B cell (primary cell): ENCODE measurements at regions not wholly inside any gene's neighbourhood (a gene's known extent, or its start where the extent isn't known, plus 50 kb on each side); places are given as distances from the start of the nearest gene placed in this dataset.

ENCODE experiments used
- ATAC-seq: fragments of 200-7000 bp; cut with Tn5 transposase; one replicate; pipeline ENCODE4 v1.10.0; 2021; ENCODE audit warnings: low read depth, mild to moderate bottlenecking, moderate number of reproducible peaks, moderate library complexity
- CTCF ChIA-PET: fragments of 350-600 bp; sonication (Branson Sonifier 250); formaldehyde crosslinking; loops from one replicate; lab custom pipeline; 2021; ENCODE audit warnings: antibody characterized with exemption, inconsistent platforms; lab: Charles Lee
- POLR2A ChIA-PET: fragments of 350-600 bp; sonication (Branson Sonifier 250); formaldehyde crosslinking; loops from one replicate; lab custom pipeline; 2021; ENCODE audit warnings: antibody characterized with exemption; lab: Charles Lee
- DNase-seq: peaks from one replicate; pipeline ENCODE4 v3.0.0; 2013
- H2AFZ ChIP-seq: 2 replicates; pipeline ENCODE4 v1.6.1; 2012; ENCODE audit warnings: mild to moderate bottlenecking, low read depth, low read length; ENCODE audit not compliant: insufficient read depth, poor library complexity, severe bottlenecking
- H3K27ac ChIP-seq, 2 donors: 1 replicate in 1 of 2; 2 replicates in 1 of 2; pipeline ENCODE4 v1.5.1; 2012 to 2013; ENCODE audit warnings: low read length in 2 of 2, mild to moderate bottlenecking in 2 of 2, moderate library complexity in 1 of 2
- H3K27me3 ChIP-seq, 4 experiments: fragments of 200-600 bp in 1 of 4; sonication (generic) in 1 of 4; replicated peaks in 1 of 4; 1 replicate in 2 of 4; 2 replicates in 2 of 4; pipeline versions ENCODE4 v1.6.1 to v1.7.0; 2013 to 2016; ENCODE audit warnings: low read length in 3 of 4, mild to moderate bottlenecking in 2 of 4, mixed read lengths in 1 of 4, moderate library complexity in 1 of 4; ENCODE audit not compliant: insufficient read depth in 4 of 4, control insufficient read depth in 3 of 4; ENCODE audit errors: control extremely low read depth in 1 of 4
- H3K36me3 ChIP-seq, 2 experiments: replicated peaks in 1 of 2; 1 replicate in 1 of 2; 2 replicates in 1 of 2; pipeline versions ENCODE4 v1.6.1 to v1.7.1; 2013; ENCODE audit warnings: low read length in 1 of 2; ENCODE audit not compliant: insufficient read depth in 2 of 2, control insufficient read depth in 1 of 2; ENCODE audit errors: control extremely low read depth in 1 of 2, extremely low read depth in 1 of 2
- H3K4me1 ChIP-seq, 2 donors: fragments of 200-600 bp in 1 of 2; sonication (generic) in 1 of 2; 1 replicate in 1 of 2; 2 replicates in 1 of 2; pipeline versions ENCODE4 v1.5.1 to v1.6.1; 2013 to 2017; ENCODE audit warnings: low read length in 2 of 2; ENCODE audit not compliant: control insufficient read depth in 2 of 2, insufficient read depth in 2 of 2
- H3K4me2 ChIP-seq: replicated peaks from 2 replicates; pipeline ENCODE3; 2012; ENCODE audit warnings: mild to moderate bottlenecking, low read depth, low read length; ENCODE audit not compliant: poor library complexity, severe bottlenecking
- H3K4me3 ChIP-seq, 5 experiments: fragments of 200-600 bp in 1 of 5; sonication (generic) in 1 of 5; 1 replicate in 3 of 5; 2 replicates in 2 of 5; pipeline versions ENCODE4 v1.5.1 to v1.7.0; 2011 to 2016; ENCODE audit warnings: low read length in 4 of 5, mild to moderate bottlenecking in 4 of 5, low read depth in 2 of 5, control low read depth in 1 of 5, moderate library complexity in 1 of 5; ENCODE audit not compliant: insufficient read depth in 1 of 5; ENCODE audit errors: control extremely low read depth in 1 of 5, extremely low read depth in 1 of 5
- H3K79me2 ChIP-seq: fragments of 200-600 bp; sonication (generic); one replicate; pipeline ENCODE4 v1.6.0; 2016; ENCODE audit warnings: low read length; ENCODE audit not compliant: control insufficient read depth, insufficient read depth
- H3K9ac ChIP-seq: fragments of 200-600 bp; sonication (generic); 2 replicates; pipeline ENCODE4 v1.6.1; 2017; ENCODE audit warnings: mild to moderate bottlenecking, low read length, moderate library complexity
- H3K9me3 ChIP-seq, 3 donors: one replicate each; pipeline versions ENCODE4 v1.6.1 to v1.7.1; 2013; ENCODE audit warnings: low read length in 2 of 3; ENCODE audit not compliant: control insufficient read depth in 2 of 3, insufficient read depth in 1 of 3; ENCODE audit errors: control extremely low read depth in 1 of 3
- H4K20me1 ChIP-seq: 2 replicates; pipeline ENCODE4 v1.6.0; 2012; ENCODE audit warnings: mild to moderate bottlenecking, low read length; ENCODE audit not compliant: insufficient read depth, control insufficient read depth, poor library complexity, severe bottlenecking
- H3K27ac Mint-ChIP-seq: one replicate; pipeline ENCODE4 v1.8.0; 2021; ENCODE audit warnings: mixed read lengths
- H3K27me3 Mint-ChIP-seq: one replicate; pipeline ENCODE4 v1.8.0; 2021; ENCODE audit warnings: mixed read lengths
- H3K4me1 Mint-ChIP-seq: one replicate; pipeline ENCODE4 v1.8.0; 2021; ENCODE audit warnings: mixed read lengths
- H3K4me3 Mint-ChIP-seq: one replicate; pipeline ENCODE4 v1.8.0; 2021; ENCODE audit warnings: mixed read lengths
- H3K9me3 Mint-ChIP-seq: one replicate; pipeline ENCODE4 v1.8.0; 2022; ENCODE audit warnings: mixed read lengths; ENCODE audit not compliant: insufficient read depth
- CTCF ChIP-seq: fragments of 200-600 bp; IDR thresholded peaks from one replicate; pipeline ENCODE4 v1.8.0; 2022; ENCODE audit warnings: antibody characterized with exemption, mild to moderate bottlenecking
- EZH2 ChIP-seq: IDR thresholded peaks from 2 replicates; pipeline ENCODE4 v1.6.1; 2012; ENCODE audit warnings: borderline replicate concordance, low read depth, mild to moderate bottlenecking, moderate library complexity, low read length; ENCODE audit not compliant: insufficient read depth, poor library complexity, severe bottlenecking
- WGBS: methylation state at CpG from one replicate; pipeline ENCODE4 v1.1.5; 2013; ENCODE audit warnings: missing lambda C conversion rate; ENCODE audit not compliant: insufficient coverage; 5-methylcytosine and 5-hydroxymethylcytosine counted together
- intact Hi-C: fragments of 100-400 bp; cut with micrococcal nuclease; formaldehyde crosslinking; loops from one replicate; pipeline ENCODE4 v1.10.0; 2022

GRCh38 chr10:20963721-20964595 is 66.8 kb upstream of the NEBL start:
- Histone ChIP-seq H3K4me1 (no peaks in the 10 kb centered on the region), H3K27me3 (peaks cover 0 to 4% (median 0%) of the 10 kb centered on the region in 4 experiments), H3K9ac (no peak overlapping the region), H4K20me1 (no peaks in the 10 kb centered on the region), H3K4me3 (no peak overlapping the region), H3K36me3 (no peaks in the 10 kb centered on the region), H3K4me2 (no peak overlapping the region), H2AFZ (no peak overlapping the region), H3K27ac (no peak overlapping the region), H3K79me2 (no peaks in the 10 kb centered on the region), H3K9me3 (peaks cover 0 to 6% (median 0%) of the 10 kb centered on the region in 3 donors)
- intact Hi-C loops: no loop called here
- WGBS: 68% methylated on average over 2 of the region's 5 CpGs
- no peaks in the 10 kb centered on the region for H3K4me1 Mint-ChIP-seq
- TF ChIP-seq CTCF (no peak), EZH2 (no peak)
- H3K9me3 Mint-ChIP-seq: no peaks in the 10 kb centered on the region
- POLR2A ChIA-PET: no interaction called here
- CTCF ChIA-PET: interaction anchor here (0.7 kb wide), 1 partner anchor 617 kb away, joined by 3 read pairs; no protein-coding TSS in a partner anchor
- no peak overlapping the region for H3K4me3 Mint-ChIP-seq
- DNase-seq: no peak
- H3K27me3 Mint-ChIP-seq: peaks cover 3% of the 10 kb centered on the region
- H3K27ac Mint-ChIP-seq: no peak overlapping the region
- ATAC-seq: no peak

- WGBS: 100% methylated on average over 2 of the region's 3 CpGs
- TF ChIP-seq EZH2 (no peak), CTCF (no peak)
- peaks cover 0 to 4% (median 0%) of the 10 kb centered on the region in 3 donors for H3K9me3 ChIP-seq
- H3K4me2 ChIP-seq: no peak overlapping the region
- H3K4me1 ChIP-seq: no peaks in the 10 kb centered on the region
- H4K20me1 ChIP-seq: no peaks in the 10 kb centered on the region
- Mint-ChIP-seq H3K27me3 (peaks cover 3% of the 10 kb centered on the region), H3K27ac (no peak overlapping the region), H3K4me3 (no peak overlapping the region), H3K4me1 (no peaks in the 10 kb centered on the region), H3K9me3 (no peaks in the 10 kb centered on the region)
- ATAC-seq (no peak), DNase-seq (no peak)
- H3K36me3 ChIP-seq: no peaks in the 10 kb centered on the region
- H3K4me3 ChIP-seq: no peak overlapping the region
- H3K79me2 ChIP-seq: no peaks in the 10 kb centered on the region
- H3K9ac ChIP-seq: no peak overlapping the region
- intact Hi-C loops: no loop called here
- H2AFZ ChIP-seq: no peak overlapping the region
- H3K27me3 ChIP-seq: peaks cover 0 to 4% (median 0%) of the 10 kb centered on the region in 4 experiments
- ChIA-PET POLR2A (no interaction called here), CTCF (interaction anchor here (0.7 kb wide), 1 partner anchor 618 kb away, joined by 3 read pairs; no protein-coding TSS in a partner anchor)
- H3K27ac ChIP-seq: no peak overlapping the region
These were observed 65.9 kb upstream of the NEBL start for GRCh38 chr10:20963056-20963455.
